DND-41 (cell line): ENCODE measurements at regions not wholly inside any gene's neighbourhood (a gene's known extent, or its start where the extent isn't known, plus 50 kb on each side); places are given as distances from the start of the nearest gene placed in this dataset.

Experiments
- ATAC-seq: fragments of 200-7000 bp; cut with Tn5 transposase; 3 replicates; pipeline ENCODE4 v1.9.1; 2021; ENCODE audit warnings: low read depth; ENCODE audit not compliant: insufficient read depth
- DNase-seq: peaks from one replicate; pipeline ENCODE4 v3.0.0-alpha.2; 2020
- H2AFZ ChIP-seq: 2 replicates; pipeline ENCODE4 v1.6.0; 2012; ENCODE audit warnings: low read depth, low read length
- H3K27ac ChIP-seq: 2 replicates; pipeline ENCODE4 v1.5.1; 2012; ENCODE audit warnings: low read length, inconsistent platforms
- H3K27me3 ChIP-seq: fragments of 200-600 bp; sonication (generic); 2 replicates; pipeline ENCODE4 v1.6.0; 2012; ENCODE audit warnings: low read length, mild to moderate bottlenecking, inconsistent platforms; ENCODE audit not compliant: insufficient read depth, poor library complexity
- H3K36me3 ChIP-seq: 2 replicates; pipeline ENCODE4 v1.5.1; 2012; ENCODE audit warnings: low read length, inconsistent platforms; ENCODE audit not compliant: insufficient read depth
- H3K4me1 ChIP-seq: 2 replicates; pipeline ENCODE4 v1.5.1; 2012; ENCODE audit warnings: mild to moderate bottlenecking, low read length; ENCODE audit not compliant: insufficient read depth
- H3K4me2 ChIP-seq: 2 replicates; pipeline ENCODE4 v1.6.0; 2012; ENCODE audit warnings: mild to moderate bottlenecking, moderate library complexity, low read length, inconsistent platforms; ENCODE audit not compliant: insufficient read depth
- H3K4me3 ChIP-seq, 2 experiments: fragments of 200-600 bp in 1 of 2; shearing (Covaris generic) in 1 of 2; 2 replicates each; pipeline ENCODE4 v1.5.1; 2012 to 2016; ENCODE audit warnings: inconsistent platforms in 2 of 2, low read length in 2 of 2, mild to moderate bottlenecking in 2 of 2, low read depth in 1 of 2, moderate library complexity in 1 of 2
- H3K79me2 ChIP-seq: 2 replicates; pipeline ENCODE4 v1.6.0; 2012; ENCODE audit warnings: low read length, inconsistent platforms; ENCODE audit not compliant: insufficient read depth
- H3K9ac ChIP-seq: 2 replicates; pipeline ENCODE4 v1.6.0; 2012; ENCODE audit warnings: low read depth, mild to moderate bottlenecking, inconsistent platforms, low read length, moderate library complexity
- H3K9me3 ChIP-seq: 2 replicates; pipeline ENCODE4 v1.5.1; 2012; ENCODE audit warnings: low read length, moderate library complexity, mild to moderate bottlenecking, inconsistent platforms; ENCODE audit not compliant: insufficient read depth, severe bottlenecking
- H4K20me1 ChIP-seq: 2 replicates; pipeline ENCODE4 v1.6.0; 2012; ENCODE audit warnings: low read length; ENCODE audit not compliant: insufficient read depth
- EZH2 ChIP-seq: IDR thresholded peaks from 3 replicates; pipeline ENCODE4 v1.6.1; 2012; ENCODE audit warnings: borderline replicate concordance, low read depth, mild to moderate bottlenecking, moderate library complexity, low read length, inconsistent platforms; ENCODE audit not compliant: severe bottlenecking
- TF ChIP-seq, protein P1 (sequence below): IDR thresholded peaks from 2 replicates; pipeline ENCODE4 v1.5.1; 2012; ENCODE audit warnings: borderline replicate concordance, low read length, moderate library complexity, mild to moderate bottlenecking; ENCODE audit not compliant: poor library complexity, severe bottlenecking; ENCODE audit errors: extremely low read depth

DNA sequence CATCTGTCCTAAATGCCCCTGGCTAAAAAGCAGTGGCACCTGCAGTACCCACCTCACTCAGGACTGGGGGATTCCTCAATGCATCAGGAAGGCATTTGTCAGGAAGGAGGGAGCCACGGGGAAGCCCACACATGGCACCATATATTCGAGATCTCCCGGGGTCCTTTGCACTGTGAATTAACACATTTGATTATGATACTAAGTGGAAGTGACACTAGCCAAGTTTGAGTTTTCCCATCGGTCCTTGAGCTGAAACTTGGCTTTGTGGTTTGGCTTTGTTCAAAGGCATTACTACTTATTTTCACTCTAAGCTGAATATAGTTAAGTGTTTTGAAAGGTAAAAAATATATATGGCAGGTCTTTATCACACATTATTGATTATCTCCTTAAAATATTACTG, 168.7 kb upstream of the MYO16 start:
- Histone ChIP-seq H3K36me3 (no peaks in the 10 kb centered on the region), H4K20me1 (no peaks in the 10 kb centered on the region), H3K4me3 (no peak overlapping the region), H3K27me3 (no peaks in the 10 kb centered on the region), H3K9me3 (no peaks in the 10 kb centered on the region), H2AFZ (no peak overlapping the region), H3K27ac (no peak overlapping the region), H3K4me1 (no peaks in the 10 kb centered on the region), H3K79me2 (no peaks in the 10 kb centered on the region), H3K4me2 (no peak overlapping the region), H3K9ac (no peak overlapping the region)
- TF ChIP-seq, protein P1, sequence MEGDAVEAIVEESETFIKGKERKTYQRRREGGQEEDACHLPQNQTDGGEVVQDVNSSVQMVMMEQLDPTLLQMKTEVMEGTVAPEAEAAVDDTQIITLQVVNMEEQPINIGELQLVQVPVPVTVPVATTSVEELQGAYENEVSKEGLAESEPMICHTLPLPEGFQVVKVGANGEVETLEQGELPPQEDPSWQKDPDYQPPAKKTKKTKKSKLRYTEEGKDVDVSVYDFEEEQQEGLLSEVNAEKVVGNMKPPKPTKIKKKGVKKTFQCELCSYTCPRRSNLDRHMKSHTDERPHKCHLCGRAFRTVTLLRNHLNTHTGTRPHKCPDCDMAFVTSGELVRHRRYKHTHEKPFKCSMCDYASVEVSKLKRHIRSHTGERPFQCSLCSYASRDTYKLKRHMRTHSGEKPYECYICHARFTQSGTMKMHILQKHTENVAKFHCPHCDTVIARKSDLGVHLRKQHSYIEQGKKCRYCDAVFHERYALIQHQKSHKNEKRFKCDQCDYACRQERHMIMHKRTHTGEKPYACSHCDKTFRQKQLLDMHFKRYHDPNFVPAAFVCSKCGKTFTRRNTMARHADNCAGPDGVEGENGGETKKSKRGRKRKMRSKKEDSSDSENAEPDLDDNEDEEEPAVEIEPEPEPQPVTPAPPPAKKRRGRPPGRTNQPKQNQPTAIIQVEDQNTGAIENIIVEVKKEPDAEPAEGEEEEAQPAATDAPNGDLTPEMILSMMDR, result no peak
- TF ChIP-seq EZH2, result no peak
- DNase-seq (no peak), ATAC-seq (no peak)

DNA sequence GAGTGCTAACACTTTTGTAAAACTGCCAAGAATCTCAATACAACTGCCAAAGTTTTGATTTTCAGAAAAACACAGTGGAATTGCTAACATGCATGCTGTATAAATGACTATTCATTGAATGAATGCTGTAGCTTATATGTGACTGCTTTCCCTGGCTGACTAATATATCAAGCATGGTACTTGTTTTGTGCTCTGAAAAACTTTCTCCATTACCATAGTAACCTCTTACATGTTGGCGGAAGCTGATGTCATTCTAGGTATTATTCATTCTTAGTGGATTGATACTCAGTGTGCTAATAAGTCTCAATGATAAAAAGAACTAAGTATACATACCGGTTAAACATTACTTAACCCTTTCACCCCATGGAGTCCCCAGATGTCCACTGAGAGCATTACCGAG, 166.1 kb upstream of the MYO16 start:
- Histone ChIP-seq H3K27ac (no peak overlapping the region), H3K9me3 (no peaks in the 10 kb centered on the region), H2AFZ (no peak overlapping the region), H3K4me3 (no peak overlapping the region), H3K27me3 (no peaks in the 10 kb centered on the region), H4K20me1 (no peaks in the 10 kb centered on the region), H3K9ac (no peak overlapping the region), H3K79me2 (no peaks in the 10 kb centered on the region), H3K4me2 (no peak overlapping the region), H3K4me1 (no peaks in the 10 kb centered on the region), H3K36me3 (no peaks in the 10 kb centered on the region)
- DNase-seq, result no peak
- no peak for ATAC-seq
- TF ChIP-seq, protein P1, result no peak
- no peak for TF ChIP-seq EZH2

DNA sequence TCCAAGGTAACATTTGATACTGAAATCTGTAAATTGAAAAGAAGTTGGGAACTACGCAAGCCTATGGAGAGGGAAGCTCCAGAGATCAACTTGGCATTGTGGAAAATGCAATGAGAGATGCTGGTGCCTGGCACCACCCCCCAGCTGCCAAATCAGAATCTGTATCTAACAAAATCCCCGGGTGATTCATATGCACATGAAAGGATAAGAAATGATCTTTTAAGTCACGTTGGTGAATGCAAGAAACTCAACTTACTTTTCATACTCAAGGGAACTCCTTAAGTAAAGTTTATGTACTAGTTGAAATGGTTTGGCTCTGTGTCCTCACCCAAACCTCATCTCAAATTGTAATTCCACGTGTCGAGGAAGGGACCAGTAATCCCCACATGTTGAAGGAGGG, 158.5 kb upstream of the MYO16 start:
- H3K4me3 ChIP-seq, result no peak overlapping the region
- no peaks in the 10 kb centered on the region for H3K9me3 ChIP-seq
- no peak overlapping the region for H3K9ac ChIP-seq
- TF ChIP-seq, protein P1, result no peak
- no peak for TF ChIP-seq EZH2
- ATAC-seq, result no peak
- no peaks in the 10 kb centered on the region for H3K79me2 ChIP-seq
- H3K27ac ChIP-seq, result no peak overlapping the region
- H3K4me2 ChIP-seq, result no peak overlapping the region
- H4K20me1 ChIP-seq, result no peaks in the 10 kb centered on the region
- no peaks in the 10 kb centered on the region for H3K36me3 ChIP-seq
- DNase-seq, result no peak
- peaks cover 6% of the 10 kb centered on the region for H3K27me3 ChIP-seq
- H3K4me1 ChIP-seq, result no peaks in the 10 kb centered on the region
- no peak overlapping the region for H2AFZ ChIP-seq

DNA sequence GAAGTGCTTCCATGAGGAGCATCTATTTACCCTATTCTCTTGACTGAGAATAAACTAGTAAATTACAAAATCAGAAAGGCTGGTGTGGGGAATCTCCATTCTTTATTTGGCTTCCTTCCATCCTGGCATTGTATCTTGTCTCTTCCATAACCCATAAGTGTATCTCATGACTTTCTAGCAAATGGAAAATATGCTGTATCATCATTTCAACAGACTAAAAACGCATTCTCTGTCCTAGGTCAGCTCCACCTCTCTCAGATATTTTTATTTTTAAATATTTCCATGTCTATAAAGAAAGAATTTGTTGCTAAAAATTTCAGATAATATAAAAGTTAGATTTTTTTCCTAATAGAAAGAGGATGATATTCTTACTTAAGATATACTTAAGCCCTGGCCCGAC, 154.2 kb upstream of the MYO16 start:
- H3K27ac ChIP-seq, result no peak overlapping the region
- H3K9me3 ChIP-seq, result no peaks in the 10 kb centered on the region
- H3K9ac ChIP-seq, result no peak overlapping the region
- no peak overlapping the region for H3K4me2 ChIP-seq
- H3K36me3 ChIP-seq, result no peaks in the 10 kb centered on the region
- DNase-seq (no peak), ATAC-seq (no peak)
- no peak overlapping the region for H2AFZ ChIP-seq
- H3K27me3 ChIP-seq, result peaks cover 6% of the 10 kb centered on the region
- H3K4me1 ChIP-seq, result no peaks in the 10 kb centered on the region
- no peaks in the 10 kb centered on the region for H3K79me2 ChIP-seq
- no peak overlapping the region for H3K4me3 ChIP-seq
- TF ChIP-seq, protein P1, result no peak
- TF ChIP-seq EZH2, result no peak
- no peaks in the 10 kb centered on the region for H4K20me1 ChIP-seq
